Osteoblast (primary cell): ENCODE measurements at regions not wholly inside any gene's neighbourhood (a gene's known extent, or its start where the extent isn't known, plus 50 kb on each side); places are given as distances from the start of the nearest gene placed in this dataset.

Source experiments
- DNase-seq: peaks from one replicate; pipeline ENCODE4 v3.0.0; 2011; ENCODE audit warnings: low spot score, mixed read lengths; ENCODE audit not compliant: insufficient read length; ENCODE audit errors: missing footprints
- H2AFZ ChIP-seq: 2 replicates; pipeline ENCODE4 v1.6.0; 2011; ENCODE audit warnings: mild to moderate bottlenecking, low read length
- H3K27ac ChIP-seq: 2 replicates; pipeline ENCODE4 v1.5.1; 2011; ENCODE audit warnings: mild to moderate bottlenecking, low read depth, low read length, moderate library complexity
- H3K27me3 ChIP-seq: 2 replicates; pipeline ENCODE4 v1.6.0; 2012; ENCODE audit warnings: mild to moderate bottlenecking, control low read depth, inconsistent platforms, low read length, moderate library complexity; ENCODE audit not compliant: insufficient read depth
- H3K36me3 ChIP-seq: 2 replicates; pipeline ENCODE4 v1.5.1; 2011; ENCODE audit warnings: mild to moderate bottlenecking, low read length, control low read depth, moderate library complexity; ENCODE audit not compliant: insufficient read depth
- H3K4me1 ChIP-seq: 2 replicates; pipeline ENCODE4 v1.5.1; 2011; ENCODE audit warnings: mild to moderate bottlenecking, low read length, control low read depth, moderate library complexity; ENCODE audit not compliant: insufficient read depth
- H3K4me2 ChIP-seq: 2 replicates; pipeline ENCODE4 v1.6.0; 2011; ENCODE audit warnings: mild to moderate bottlenecking, low read length; ENCODE audit not compliant: insufficient read depth
- H3K4me3 ChIP-seq: fragments of 200-600 bp; sonication (generic); 3 replicates; pipeline ENCODE4 v1.5.1; 2012; ENCODE audit warnings: mild to moderate bottlenecking, low read length, inconsistent platforms; ENCODE audit not compliant: insufficient read depth
- H3K79me2 ChIP-seq: 2 replicates; pipeline ENCODE4 v1.6.0; 2012; ENCODE audit warnings: mild to moderate bottlenecking, low read length, control low read depth, inconsistent platforms; ENCODE audit not compliant: insufficient read depth
- H3K9me3 ChIP-seq: 2 replicates; pipeline ENCODE4 v1.5.1; 2011; ENCODE audit warnings: low read depth, low read length, control low read depth
- H4K20me1 ChIP-seq: 2 replicates; pipeline ENCODE4 v1.6.0; 2012; ENCODE audit warnings: mild to moderate bottlenecking, low read length, control low read depth; ENCODE audit not compliant: insufficient read depth
- TF ChIP-seq, protein P1 (sequence below): IDR thresholded peaks from 2 replicates; pipeline ENCODE4 v1.5.1; 2011; ENCODE audit warnings: mild to moderate bottlenecking, low read depth, low read length, moderate library complexity; ENCODE audit errors: extremely low read depth

DNA sequence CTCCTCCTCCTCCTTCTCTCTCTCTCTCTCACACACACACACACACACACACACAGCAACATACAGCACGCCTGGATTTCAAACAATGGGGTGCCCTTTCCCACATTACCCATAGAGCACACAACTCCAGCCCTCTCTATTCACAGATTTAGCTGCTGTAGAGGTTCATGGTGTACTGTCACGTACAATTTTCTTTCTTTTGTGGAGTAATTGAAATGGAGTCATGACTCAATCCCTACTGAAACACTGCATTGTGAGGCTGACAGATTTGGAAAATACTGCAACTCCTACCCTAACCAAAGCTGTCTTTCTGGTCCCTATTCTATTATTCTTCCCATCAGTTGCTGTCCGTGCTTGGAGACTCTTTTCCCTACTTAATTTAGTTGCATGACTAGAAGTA, 166.9 kb downstream of the EDN1 start:
- Histone ChIP-seq H3K36me3 (no peaks in the 10 kb centered on the region), H3K9me3 (peaks cover 3% of the 10 kb centered on the region), H3K27ac (no peak overlapping the region), H3K27me3 (peaks cover 3% of the 10 kb centered on the region), H3K79me2 (no peaks in the 10 kb centered on the region), H4K20me1 (no peaks in the 10 kb centered on the region), H2AFZ (no peak overlapping the region), H3K4me1 (no peaks in the 10 kb centered on the region), H3K4me2 (no peak overlapping the region), H3K4me3 (no peak overlapping the region)
- TF ChIP-seq, protein P1, sequence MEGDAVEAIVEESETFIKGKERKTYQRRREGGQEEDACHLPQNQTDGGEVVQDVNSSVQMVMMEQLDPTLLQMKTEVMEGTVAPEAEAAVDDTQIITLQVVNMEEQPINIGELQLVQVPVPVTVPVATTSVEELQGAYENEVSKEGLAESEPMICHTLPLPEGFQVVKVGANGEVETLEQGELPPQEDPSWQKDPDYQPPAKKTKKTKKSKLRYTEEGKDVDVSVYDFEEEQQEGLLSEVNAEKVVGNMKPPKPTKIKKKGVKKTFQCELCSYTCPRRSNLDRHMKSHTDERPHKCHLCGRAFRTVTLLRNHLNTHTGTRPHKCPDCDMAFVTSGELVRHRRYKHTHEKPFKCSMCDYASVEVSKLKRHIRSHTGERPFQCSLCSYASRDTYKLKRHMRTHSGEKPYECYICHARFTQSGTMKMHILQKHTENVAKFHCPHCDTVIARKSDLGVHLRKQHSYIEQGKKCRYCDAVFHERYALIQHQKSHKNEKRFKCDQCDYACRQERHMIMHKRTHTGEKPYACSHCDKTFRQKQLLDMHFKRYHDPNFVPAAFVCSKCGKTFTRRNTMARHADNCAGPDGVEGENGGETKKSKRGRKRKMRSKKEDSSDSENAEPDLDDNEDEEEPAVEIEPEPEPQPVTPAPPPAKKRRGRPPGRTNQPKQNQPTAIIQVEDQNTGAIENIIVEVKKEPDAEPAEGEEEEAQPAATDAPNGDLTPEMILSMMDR: no peak
- no peak for DNase-seq

DNA sequence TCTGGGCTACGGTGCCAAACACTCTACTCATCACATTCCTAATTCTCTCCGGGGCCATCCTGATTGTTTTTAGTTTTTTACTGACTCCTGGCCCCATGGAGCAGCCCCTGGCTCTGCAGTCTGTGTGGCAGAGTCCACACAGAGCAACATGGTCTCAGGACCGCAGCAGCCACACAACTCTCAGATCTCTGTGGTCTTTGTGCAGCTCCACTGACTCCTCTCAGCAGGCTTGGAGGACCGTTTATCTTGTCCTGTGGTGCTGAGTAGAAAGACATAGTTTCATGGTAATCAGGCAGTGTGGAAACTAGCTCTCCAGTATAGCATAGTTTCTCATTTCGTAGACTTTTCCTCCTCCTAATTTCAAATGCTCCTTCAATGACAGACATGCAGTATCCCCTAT, 168.4 kb downstream of the EDN1 start:
- H3K79me2 ChIP-seq: no peaks in the 10 kb centered on the region
- no peak overlapping the region for H3K4me3 ChIP-seq
- no peak overlapping the region for H2AFZ ChIP-seq
- no peaks in the 10 kb centered on the region for H3K4me1 ChIP-seq
- no peaks in the 10 kb centered on the region for H4K20me1 ChIP-seq
- no peak overlapping the region for H3K4me2 ChIP-seq
- no peak for DNase-seq
- TF ChIP-seq, protein P1: no peak
- no peaks in the 10 kb centered on the region for H3K9me3 ChIP-seq
- H3K27me3 ChIP-seq: no peaks in the 10 kb centered on the region
- no peaks in the 10 kb centered on the region for H3K36me3 ChIP-seq
- H3K27ac ChIP-seq: no peak overlapping the region

DNA sequence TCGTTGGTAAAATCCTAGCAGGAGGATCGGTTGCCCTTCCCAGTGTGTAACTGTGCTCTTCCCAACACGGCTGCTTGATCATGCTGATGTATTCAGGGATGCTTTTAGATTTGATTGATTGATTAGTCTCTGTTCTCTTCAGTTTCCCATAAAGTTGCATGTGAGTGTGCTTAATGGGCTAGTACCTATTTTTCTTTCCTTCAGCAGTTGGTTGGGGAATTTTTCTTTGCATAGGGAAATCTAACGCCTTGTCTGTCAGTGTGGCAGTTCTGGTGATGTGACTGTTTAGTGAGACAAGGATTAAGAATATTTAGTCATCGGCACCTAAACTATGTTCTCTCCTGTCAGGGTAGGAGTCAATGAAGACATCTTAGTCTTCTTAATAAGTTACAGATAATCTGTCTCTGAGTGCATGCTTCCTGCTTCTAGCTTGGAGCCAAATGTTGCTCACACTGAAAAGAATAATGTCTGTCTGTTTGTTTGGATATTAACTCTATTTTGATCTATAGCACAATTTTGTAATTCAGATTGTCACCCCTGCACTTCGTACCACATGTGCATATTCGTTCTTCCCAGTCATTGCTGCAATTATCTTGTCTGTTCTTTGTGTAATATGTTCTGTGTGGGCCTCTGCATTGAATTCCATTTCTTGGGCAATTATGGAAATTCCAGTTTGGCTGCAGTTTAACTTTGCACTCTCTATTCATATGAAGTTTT, 169.9 kb downstream of the EDN1 start:
- Histone ChIP-seq H3K27ac (no peak overlapping the region), H3K36me3 (no peaks in the 10 kb centered on the region), H4K20me1 (no peaks in the 10 kb centered on the region), H3K27me3 (no peaks in the 10 kb centered on the region), H3K9me3 (no peaks in the 10 kb centered on the region), H2AFZ (no peak overlapping the region), H3K4me1 (no peaks in the 10 kb centered on the region), H3K4me3 (no peak overlapping the region), H3K79me2 (no peaks in the 10 kb centered on the region), H3K4me2 (no peak overlapping the region)
- TF ChIP-seq, protein P1: no peak
- DNase-seq: no peak

DNA sequence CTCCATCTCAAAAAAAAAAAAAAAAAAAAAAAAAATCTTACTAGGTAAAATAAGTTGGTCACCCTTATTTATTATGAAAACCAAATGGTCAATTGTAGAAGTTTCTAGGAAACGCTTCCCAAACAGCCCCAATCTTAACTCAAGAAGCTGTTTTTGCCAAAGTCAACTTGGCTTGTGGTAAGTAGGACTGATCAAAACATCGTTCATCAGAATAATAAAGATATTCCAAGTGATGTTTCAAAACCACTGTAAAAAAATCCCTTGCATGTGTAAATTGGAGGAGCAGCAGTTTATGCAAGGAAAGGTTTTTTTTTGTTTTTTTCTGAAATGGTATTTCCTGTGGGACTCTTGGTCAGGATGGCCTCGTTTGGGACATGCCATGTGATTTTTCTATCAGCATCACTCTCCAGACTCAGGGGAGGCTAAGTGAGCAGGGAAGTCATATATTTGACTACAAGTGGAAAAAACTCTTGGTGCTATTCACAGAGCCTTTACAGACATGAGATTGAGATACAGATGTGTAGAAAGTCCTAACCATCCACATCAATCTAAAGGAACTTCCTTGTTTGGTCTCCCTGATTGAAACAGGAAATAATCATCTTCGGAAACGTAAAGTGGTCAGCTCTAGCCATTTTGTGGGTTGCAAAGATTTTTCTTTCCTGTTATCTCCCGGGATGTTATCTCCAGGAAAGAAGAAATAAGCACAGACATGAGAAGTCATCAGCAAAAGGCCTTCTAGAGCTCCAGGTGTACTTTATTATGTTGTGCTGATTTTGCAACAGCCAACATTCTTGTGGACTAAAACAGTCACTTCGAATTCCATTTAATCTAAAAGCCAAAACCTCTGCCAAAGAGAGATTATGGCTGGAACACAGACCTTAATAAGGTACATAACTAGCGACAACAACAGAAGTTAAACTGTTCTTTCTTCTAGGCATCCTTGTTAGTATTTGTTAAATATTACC, 177.8 kb downstream of the EDN1 start:
- no peaks in the 10 kb centered on the region for H3K36me3 ChIP-seq
- no peak overlapping the region for H3K4me2 ChIP-seq
- H2AFZ ChIP-seq: peak overlapping the region; percentile 47
- H3K4me1 ChIP-seq: peaks cover 7% of the 10 kb centered on the region
- H3K79me2 ChIP-seq: no peaks in the 10 kb centered on the region
- no peaks in the 10 kb centered on the region for H3K9me3 ChIP-seq
- H3K4me3 ChIP-seq: no peak overlapping the region
- no peak overlapping the region for H3K27ac ChIP-seq
- DNase-seq: peak; percentile 13
- TF ChIP-seq, protein P1: no peak
- no peaks in the 10 kb centered on the region for H3K27me3 ChIP-seq
- H4K20me1 ChIP-seq: no peaks in the 10 kb centered on the region
